SH-SY5Y (cell line): ENCODE measurements at regions not wholly inside any gene's neighbourhood (a gene's known extent, or its start where the extent isn't known, plus 50 kb on each side); places are given as distances from the start of the nearest gene placed in this dataset.

Experiments
- GATA2 ChIP-seq: IDR thresholded peaks from 2 replicates; pipeline ENCODE4 v1.6.1; 2011; ENCODE audit warnings: mild to moderate bottlenecking, low read depth, low read length
- GATA3 ChIP-seq: IDR thresholded peaks from 2 replicates; pipeline ENCODE4 v1.6.1; 2011; ENCODE audit warnings: low read depth, mild to moderate bottlenecking, low read length, moderate library complexity

- no peak for TF ChIP-seq GATA3
- TF ChIP-seq GATA2: no peak
These were observed 469.8 kb downstream of the PCNX1 start for GRCh38 chr14:71377099-71377498.
